ENCODE measurements at regions not wholly inside any gene's neighbourhood (a gene's known extent, or its start where the extent isn't known, plus 50 kb on each side); places are given as distances from the start of the nearest gene placed in this dataset.

DNA sequence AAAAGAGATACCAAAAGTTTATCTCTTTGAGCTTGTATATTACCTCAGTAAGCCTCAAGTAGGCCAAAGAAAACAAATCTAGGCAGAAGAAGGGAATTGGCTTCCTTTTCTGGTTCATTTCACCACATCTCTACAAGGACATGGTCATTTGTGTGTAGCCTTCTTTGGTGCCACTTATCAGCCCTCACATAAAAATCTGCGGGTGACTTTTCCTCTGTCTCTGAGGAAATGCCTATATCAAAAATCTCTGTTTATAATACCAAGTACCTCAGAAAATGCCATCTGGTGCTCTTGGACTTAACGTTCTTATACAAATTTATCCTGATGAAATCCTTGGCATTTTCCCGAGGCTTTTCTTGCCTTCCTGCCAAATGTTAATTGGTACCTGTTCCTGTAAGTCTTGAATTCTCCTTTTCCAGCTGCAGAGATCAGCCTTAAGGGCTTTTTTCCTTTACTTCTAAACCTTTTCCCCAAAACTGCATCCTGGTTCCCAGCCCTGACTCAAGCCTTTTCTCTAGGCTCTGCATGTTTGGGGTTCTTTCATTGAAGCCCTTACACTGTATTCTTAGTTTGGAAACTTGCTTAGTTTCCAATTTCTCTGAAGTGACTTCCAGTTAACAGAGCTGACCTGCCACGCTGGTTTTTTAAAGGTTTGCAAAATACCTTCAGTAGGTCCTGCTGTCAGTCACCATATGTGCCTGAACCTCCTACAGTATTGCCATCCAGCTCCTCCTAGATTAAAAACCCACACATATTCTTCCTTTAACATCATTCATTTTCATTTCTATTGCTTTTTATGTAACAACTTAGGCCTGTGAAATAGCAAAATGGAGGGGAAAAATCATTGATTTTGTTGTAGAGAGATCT, 191.2 kb upstream of the PREP start:
- TF ChIP-seq EZH2 (IDR thresholded peaks at IDR 0.05), result no peak
- TF ChIP-seq, protein P1, sequence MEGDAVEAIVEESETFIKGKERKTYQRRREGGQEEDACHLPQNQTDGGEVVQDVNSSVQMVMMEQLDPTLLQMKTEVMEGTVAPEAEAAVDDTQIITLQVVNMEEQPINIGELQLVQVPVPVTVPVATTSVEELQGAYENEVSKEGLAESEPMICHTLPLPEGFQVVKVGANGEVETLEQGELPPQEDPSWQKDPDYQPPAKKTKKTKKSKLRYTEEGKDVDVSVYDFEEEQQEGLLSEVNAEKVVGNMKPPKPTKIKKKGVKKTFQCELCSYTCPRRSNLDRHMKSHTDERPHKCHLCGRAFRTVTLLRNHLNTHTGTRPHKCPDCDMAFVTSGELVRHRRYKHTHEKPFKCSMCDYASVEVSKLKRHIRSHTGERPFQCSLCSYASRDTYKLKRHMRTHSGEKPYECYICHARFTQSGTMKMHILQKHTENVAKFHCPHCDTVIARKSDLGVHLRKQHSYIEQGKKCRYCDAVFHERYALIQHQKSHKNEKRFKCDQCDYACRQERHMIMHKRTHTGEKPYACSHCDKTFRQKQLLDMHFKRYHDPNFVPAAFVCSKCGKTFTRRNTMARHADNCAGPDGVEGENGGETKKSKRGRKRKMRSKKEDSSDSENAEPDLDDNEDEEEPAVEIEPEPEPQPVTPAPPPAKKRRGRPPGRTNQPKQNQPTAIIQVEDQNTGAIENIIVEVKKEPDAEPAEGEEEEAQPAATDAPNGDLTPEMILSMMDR (IDR thresholded peaks at IDR 0.05), result no peak

All from neural progenitor cell (in vitro differentiated cells).